NB4 (cell line): ENCODE measurements at regions not wholly inside any gene's neighbourhood (a gene's known extent, or its start where the extent isn't known, plus 50 kb on each side); places are given as distances from the start of the nearest gene placed in this dataset.

ENCODE experiments used
- DNase-seq: peaks from one replicate; pipeline ENCODE4 v3.0.0; 2010; ENCODE audit warnings: low read depth
- H3K4me3 ChIP-seq: one replicate; pipeline ENCODE4 v1.5.1; 2011; ENCODE audit warnings: mild to moderate bottlenecking, low read depth, low read length, moderate library complexity
- MYC ChIP-seq: IDR thresholded peaks from 2 replicates; pipeline ENCODE4 v1.6.1; 2011; ENCODE audit warnings: low read depth, low read length
- POLR2A ChIP-seq: IDR thresholded peaks from 2 replicates; pipeline ENCODE4 v1.6.1; 2011; ENCODE audit warnings: mild to moderate bottlenecking; ENCODE audit not compliant: insufficient read length; ENCODE audit errors: extremely low read depth
- TF ChIP-seq, protein P1 (sequence below): IDR thresholded peaks from 2 replicates; pipeline ENCODE4 v1.6.1; 2011; ENCODE audit warnings: low read depth, low read length
- TF ChIP-seq, protein P2 (sequence below): IDR thresholded peaks from one replicate; pipeline ENCODE4 v1.5.1; 2012; ENCODE audit warnings: low read depth, low read length

DNA sequence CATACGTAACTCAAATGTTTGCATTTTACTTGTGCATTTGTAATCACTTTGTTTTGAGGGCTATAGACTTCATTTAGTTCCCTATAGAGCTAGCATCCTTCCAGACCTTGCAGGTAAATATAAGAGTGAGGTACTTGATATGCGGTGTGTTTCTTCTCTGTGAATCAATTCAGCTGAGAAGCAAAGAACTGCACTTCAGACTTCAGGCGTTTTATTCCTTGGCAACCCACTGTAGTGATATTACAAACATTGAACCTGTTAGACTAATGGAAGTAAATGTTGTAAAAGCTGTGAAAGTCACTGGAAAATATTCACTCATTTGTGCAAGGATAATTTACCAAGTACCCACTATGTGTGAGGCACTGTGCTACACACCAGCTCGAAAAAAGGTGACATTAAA, 94.1 kb upstream of the CHL1 start:
- H3K4me3 ChIP-seq = no peak overlapping the region
- no peak for DNase-seq
- TF ChIP-seq, protein P1, sequence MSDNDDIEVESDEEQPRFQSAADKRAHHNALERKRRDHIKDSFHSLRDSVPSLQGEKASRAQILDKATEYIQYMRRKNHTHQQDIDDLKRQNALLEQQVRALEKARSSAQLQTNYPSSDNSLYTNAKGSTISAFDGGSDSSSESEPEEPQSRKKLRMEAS = no peak
- TF ChIP-seq MYC (no peak), POLR2A (no peak)
- TF ChIP-seq, protein P2, sequence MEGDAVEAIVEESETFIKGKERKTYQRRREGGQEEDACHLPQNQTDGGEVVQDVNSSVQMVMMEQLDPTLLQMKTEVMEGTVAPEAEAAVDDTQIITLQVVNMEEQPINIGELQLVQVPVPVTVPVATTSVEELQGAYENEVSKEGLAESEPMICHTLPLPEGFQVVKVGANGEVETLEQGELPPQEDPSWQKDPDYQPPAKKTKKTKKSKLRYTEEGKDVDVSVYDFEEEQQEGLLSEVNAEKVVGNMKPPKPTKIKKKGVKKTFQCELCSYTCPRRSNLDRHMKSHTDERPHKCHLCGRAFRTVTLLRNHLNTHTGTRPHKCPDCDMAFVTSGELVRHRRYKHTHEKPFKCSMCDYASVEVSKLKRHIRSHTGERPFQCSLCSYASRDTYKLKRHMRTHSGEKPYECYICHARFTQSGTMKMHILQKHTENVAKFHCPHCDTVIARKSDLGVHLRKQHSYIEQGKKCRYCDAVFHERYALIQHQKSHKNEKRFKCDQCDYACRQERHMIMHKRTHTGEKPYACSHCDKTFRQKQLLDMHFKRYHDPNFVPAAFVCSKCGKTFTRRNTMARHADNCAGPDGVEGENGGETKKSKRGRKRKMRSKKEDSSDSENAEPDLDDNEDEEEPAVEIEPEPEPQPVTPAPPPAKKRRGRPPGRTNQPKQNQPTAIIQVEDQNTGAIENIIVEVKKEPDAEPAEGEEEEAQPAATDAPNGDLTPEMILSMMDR = no peak

GRCh38 chr3:103991-104390, 92.6 kb upstream of the CHL1 start:
- no peak overlapping the region for H3K4me3 ChIP-seq
- DNase-seq = no peak
- TF ChIP-seq MYC = no peak
- TF ChIP-seq, protein P2 = no peak
- TF ChIP-seq, protein P1 = no peak
- TF ChIP-seq POLR2A = no peak

- no peak overlapping the region for H3K4me3 ChIP-seq
- TF ChIP-seq MYC = no peak
- TF ChIP-seq, protein P1 = no peak
- TF ChIP-seq, protein P2 = no peak
- no peak for TF ChIP-seq POLR2A
- DNase-seq = no peak
These were observed 91.0 kb upstream of the CHL1 start for GRCh38 chr3:105585-105984.

DNA sequence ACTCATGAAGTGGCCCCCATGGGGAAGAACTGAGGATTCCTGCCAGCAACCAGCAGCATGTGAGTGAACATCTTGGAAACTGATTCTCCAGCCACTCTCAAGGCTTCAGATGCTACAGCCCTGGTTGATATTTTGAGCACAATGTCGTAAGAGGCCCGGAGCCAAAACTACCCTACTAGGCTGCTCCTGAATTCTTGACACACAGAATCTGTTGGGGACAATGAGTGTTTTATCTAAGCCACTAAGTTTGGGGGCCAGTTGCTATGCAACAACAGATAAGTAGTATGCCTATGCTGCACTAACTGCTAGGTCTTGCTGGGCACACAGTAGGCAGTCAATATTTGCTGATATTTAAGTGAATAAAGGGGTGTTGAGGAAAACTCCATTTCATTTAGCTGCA, 89.9 kb upstream of the CHL1 start:
- DNase-seq = no peak
- TF ChIP-seq, protein P1 = no peak
- TF ChIP-seq MYC (no peak), POLR2A (no peak)
- TF ChIP-seq, protein P2 = no peak
- H3K4me3 ChIP-seq = no peak overlapping the region

- DNase-seq = no peak
- TF ChIP-seq, protein P2 = no peak
- TF ChIP-seq, protein P1 = no peak
- TF ChIP-seq POLR2A (no peak), MYC (no peak)
- H3K4me3 ChIP-seq = no peak overlapping the region
These were observed 85.2 kb upstream of the CHL1 start for GRCh38 chr3:111143-112069.
